Thoracic aorta (tissue), 2 donors: ENCODE measurements at regions not wholly inside any gene's neighbourhood (a gene's known extent, or its start where the extent isn't known, plus 50 kb on each side); places are given as distances from the start of the nearest gene placed in this dataset.

ENCODE experiments used
- ATAC-seq: fragments of 150-250 bp; one replicate; pipeline ENCODE4 v1.8.0; 2017; ENCODE audit warnings: low read depth; ENCODE audit not compliant: insufficient number of reproducible peaks, low FRiP score
- DNase-seq: peaks from one replicate; pipeline ENCODE4 v3.0.0-alpha.2; 2020; ENCODE audit warnings: low spot score
- H3K27ac ChIP-seq, 2 donors: fragments of 200-600 bp; sonication (generic); 1 replicate in 1 of 2; 2 replicates in 1 of 2; pipeline ENCODE4 v1.5.1; 2016; ENCODE audit warnings: mild to moderate bottlenecking in 2 of 2, moderate library complexity in 2 of 2
- H3K27me3 ChIP-seq: fragments of 200-600 bp; sonication (generic); replicated peaks from 2 replicates; pipeline ENCODE4 v1.6.0; 2016; ENCODE audit warnings: mild to moderate bottlenecking; ENCODE audit not compliant: insufficient read depth
- H3K36me3 ChIP-seq: fragments of 200-600 bp; sonication (generic); one replicate; pipeline ENCODE4 v1.5.1; 2016
- H3K4me1 ChIP-seq, 2 donors: fragments of 200-600 bp; sonication (generic); 1 replicate in 1 of 2; 2 replicates in 1 of 2; pipeline versions ENCODE4 v1.5.1 to v1.6.0; 2016; ENCODE audit warnings: low read depth in 2 of 2, mild to moderate bottlenecking in 1 of 2; ENCODE audit not compliant: control insufficient read depth in 1 of 2
- H3K4me3 ChIP-seq: fragments of 200-600 bp; sonication (generic); 2 replicates; pipeline ENCODE4 v1.5.1; 2016; ENCODE audit warnings: mild to moderate bottlenecking
- H3K9me3 ChIP-seq: fragments of 200-600 bp; sonication (generic); 2 replicates; pipeline ENCODE4 v1.5.1; 2016
- TF ChIP-seq, protein P1 (sequence below): fragments of 200-600 bp; sonication (generic); IDR thresholded peaks from one replicate; pipeline ENCODE4 v1.5.1; 2019; ENCODE audit warnings: antibody characterized with exemption

DNA sequence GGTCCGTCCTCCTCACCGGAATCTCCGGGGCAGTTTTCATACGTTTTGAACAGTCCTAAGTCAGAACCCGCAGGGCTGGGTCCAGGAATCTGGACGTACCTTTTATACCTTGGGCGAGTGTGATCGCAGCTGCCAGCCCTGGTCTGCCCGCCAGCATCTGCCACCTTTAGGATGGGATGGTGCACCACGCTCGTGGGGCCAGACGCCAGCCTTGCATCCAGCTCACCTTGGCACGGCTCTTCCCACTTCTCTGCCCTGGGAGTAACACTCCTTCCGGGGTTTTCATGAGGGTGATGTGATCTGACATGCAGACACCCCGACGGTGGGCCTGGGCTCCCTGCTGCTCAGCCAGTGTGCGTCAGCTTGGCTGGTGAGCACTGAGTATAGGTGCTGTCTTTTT is 66.6 kb upstream of the ZNF469 start:
- DNase-seq = no peak
- H3K27ac ChIP-seq = no peak overlapping the region
- H3K27me3 ChIP-seq = no peaks in the 10 kb centered on the region
- H3K4me3 ChIP-seq = no peak overlapping the region
- no peaks in the 10 kb centered on the region for H3K4me1 ChIP-seq
- TF ChIP-seq, protein P1, sequence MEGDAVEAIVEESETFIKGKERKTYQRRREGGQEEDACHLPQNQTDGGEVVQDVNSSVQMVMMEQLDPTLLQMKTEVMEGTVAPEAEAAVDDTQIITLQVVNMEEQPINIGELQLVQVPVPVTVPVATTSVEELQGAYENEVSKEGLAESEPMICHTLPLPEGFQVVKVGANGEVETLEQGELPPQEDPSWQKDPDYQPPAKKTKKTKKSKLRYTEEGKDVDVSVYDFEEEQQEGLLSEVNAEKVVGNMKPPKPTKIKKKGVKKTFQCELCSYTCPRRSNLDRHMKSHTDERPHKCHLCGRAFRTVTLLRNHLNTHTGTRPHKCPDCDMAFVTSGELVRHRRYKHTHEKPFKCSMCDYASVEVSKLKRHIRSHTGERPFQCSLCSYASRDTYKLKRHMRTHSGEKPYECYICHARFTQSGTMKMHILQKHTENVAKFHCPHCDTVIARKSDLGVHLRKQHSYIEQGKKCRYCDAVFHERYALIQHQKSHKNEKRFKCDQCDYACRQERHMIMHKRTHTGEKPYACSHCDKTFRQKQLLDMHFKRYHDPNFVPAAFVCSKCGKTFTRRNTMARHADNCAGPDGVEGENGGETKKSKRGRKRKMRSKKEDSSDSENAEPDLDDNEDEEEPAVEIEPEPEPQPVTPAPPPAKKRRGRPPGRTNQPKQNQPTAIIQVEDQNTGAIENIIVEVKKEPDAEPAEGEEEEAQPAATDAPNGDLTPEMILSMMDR = no peak
- no peaks in the 10 kb centered on the region for H3K9me3 ChIP-seq
- no peaks in the 10 kb centered on the region for H3K36me3 ChIP-seq
- no peak for ATAC-seq

DNA sequence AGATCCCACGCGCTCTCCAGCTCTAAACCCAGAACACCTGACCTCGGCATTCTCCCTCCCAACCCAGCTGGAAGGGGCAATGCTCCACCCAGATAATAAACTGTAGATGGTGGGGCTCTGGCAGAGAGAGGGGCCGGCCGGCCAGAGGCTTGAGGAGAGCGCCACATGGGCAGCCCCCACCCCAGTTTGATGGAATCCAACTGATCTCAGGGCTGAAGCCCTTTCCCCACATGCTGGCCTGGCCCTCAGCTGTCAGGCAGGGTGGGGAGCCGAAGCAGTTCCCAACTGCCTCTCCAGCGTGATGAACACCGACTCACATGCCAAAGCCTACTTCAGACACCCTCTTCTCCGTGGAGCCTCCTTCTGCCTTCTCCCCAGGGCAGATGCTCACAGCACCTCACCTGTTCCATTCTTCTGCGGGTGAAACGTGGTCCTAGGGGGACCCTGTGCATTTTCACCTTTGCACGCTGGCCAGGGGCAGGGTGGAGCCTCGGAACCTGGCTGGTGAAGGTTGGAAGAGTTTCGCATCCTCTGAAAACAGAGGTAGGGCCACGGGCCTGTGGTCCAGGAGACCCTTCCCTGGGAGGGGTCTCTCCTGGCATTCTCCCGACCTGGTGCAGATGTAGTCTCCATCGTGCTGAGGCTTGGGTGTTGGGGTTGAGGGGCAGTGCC is 65.7 kb upstream of the ZNF469 start:
- no peak for ATAC-seq
- no peaks in the 10 kb centered on the region for H3K9me3 ChIP-seq
- no peak overlapping the region for H3K27ac ChIP-seq

DNA sequence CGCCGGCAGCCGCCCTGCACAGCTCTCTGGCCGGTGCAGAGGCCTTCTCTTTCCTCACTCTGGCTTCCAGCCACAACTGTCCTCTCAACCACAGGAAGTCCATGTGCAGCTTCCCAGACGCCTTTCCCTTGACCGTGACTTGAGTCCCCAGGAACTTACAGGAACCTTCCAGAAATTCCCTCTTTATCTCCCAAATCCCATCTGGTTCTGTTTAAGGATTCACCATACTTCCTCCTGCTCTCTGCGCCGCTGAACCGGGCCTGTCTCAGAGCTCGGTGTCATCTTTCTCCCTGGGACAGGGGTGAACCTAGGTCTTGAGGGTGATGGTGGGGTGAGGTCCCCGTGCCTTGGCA is 65.2 kb upstream of the ZNF469 start:
- no peaks in the 10 kb centered on the region for H3K4me1 ChIP-seq
- TF ChIP-seq, protein P1 = no peak

More for the DNA sequence above, 65.7 kb upstream of the ZNF469 start:
- Histone ChIP-seq H3K4me1 (no peaks in the 10 kb centered on the region), H3K27me3 (no peaks in the 10 kb centered on the region), H3K4me3 (no peak overlapping the region), H3K36me3 (no peaks in the 10 kb centered on the region)
- TF ChIP-seq, protein P1 = no peak
- no peak for DNase-seq

DNA sequence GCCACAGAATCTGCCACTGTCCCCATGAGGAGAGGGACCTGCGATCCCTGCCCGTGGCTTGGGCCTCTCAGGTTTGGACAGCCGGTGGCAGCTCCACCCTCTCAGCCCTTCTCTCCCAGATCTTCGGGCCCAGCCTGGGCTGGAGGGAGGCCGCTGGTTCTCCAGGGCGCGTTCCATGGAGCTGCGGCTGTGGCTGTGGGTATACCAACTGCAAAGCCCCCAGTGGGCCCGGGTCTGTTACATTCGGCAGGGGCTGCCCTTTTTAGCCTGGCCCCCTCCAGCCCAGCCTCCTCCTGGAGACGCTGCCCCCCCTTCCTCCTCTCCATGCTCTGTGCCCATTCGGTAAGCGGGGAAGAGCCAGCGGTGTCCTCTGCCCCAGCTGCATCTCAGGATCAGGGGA is 64.7 kb upstream of the ZNF469 start:
- no peak for ATAC-seq
- TF ChIP-seq, protein P1 = no peak

More for the DNA sequence above, 65.2 kb upstream of the ZNF469 start:
- Histone ChIP-seq H3K27me3 (no peaks in the 10 kb centered on the region), H3K27ac (no peak overlapping the region), H3K36me3 (no peaks in the 10 kb centered on the region), H3K4me3 (no peak overlapping the region), H3K9me3 (no peaks in the 10 kb centered on the region)
- ATAC-seq (no peak), DNase-seq (no peak)

DNA sequence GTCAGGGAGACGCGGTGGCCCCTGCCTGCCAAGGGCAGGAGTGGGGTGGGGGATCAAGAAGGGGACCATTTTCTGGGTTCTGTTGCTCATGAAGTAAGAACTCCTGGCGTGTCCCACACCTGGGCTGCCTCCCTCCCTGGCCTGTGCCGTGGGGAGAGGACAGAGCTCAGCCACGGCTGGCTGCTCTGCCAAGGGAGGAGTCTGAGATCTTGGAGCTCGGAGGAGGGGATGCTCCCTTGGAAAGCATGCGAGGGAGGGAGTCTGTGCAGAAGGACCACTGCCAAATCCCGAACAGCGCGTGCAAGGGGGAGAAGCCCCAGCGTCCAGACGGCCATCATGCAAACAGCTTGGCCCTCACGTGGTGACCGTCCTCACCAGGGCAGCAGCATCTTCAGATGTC is 64.2 kb upstream of the ZNF469 start:
- TF ChIP-seq, protein P1 = no peak
- no peaks in the 10 kb centered on the region for H3K36me3 ChIP-seq
- no peak for ATAC-seq
- no peaks in the 10 kb centered on the region for H3K27me3 ChIP-seq
- no peak overlapping the region for H3K27ac ChIP-seq
- H3K4me3 ChIP-seq = no peak overlapping the region
- no peaks in the 10 kb centered on the region for H3K9me3 ChIP-seq
- H3K4me1 ChIP-seq = no peaks in the 10 kb centered on the region
- no peak for DNase-seq

More for the DNA sequence above, 64.7 kb upstream of the ZNF469 start:
- DNase-seq = no peak
- H3K36me3 ChIP-seq = no peaks in the 10 kb centered on the region
- H3K9me3 ChIP-seq = no peaks in the 10 kb centered on the region
- H3K4me1 ChIP-seq = no peaks in the 10 kb centered on the region
- H3K4me3 ChIP-seq = no peak overlapping the region
- H3K27me3 ChIP-seq = no peaks in the 10 kb centered on the region
- H3K27ac ChIP-seq = no peak overlapping the region
